ENCODE measurements at regions not wholly inside any gene's neighbourhood (a gene's known extent, or its start where the extent isn't known, plus 50 kb on each side); places are given as distances from the start of the nearest gene placed in this dataset.
A peak's percentile ranks its signal among the peaks of the same experiment; 100 is the strongest.

DNA sequence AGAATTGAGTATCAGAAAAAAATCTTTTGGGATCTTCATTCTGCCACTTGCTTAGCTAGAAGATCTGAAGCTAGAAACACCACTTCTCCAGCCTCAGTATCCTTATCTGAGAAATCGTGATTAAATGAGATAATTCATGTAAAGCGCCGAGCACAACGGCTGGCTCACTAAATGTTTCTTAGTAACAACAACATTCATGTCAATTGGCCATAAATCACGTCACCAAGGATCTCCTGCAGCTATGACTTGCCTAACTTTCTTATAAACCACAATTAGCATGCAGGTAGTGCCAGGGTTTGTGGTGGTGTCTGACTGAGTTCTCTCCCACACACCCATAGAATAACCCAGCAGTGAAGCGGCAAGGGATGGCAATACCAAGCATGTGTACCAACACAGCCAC is 501.3 kb downstream of the EFNB2 start:
- TF ChIP-seq, protein P1, sequence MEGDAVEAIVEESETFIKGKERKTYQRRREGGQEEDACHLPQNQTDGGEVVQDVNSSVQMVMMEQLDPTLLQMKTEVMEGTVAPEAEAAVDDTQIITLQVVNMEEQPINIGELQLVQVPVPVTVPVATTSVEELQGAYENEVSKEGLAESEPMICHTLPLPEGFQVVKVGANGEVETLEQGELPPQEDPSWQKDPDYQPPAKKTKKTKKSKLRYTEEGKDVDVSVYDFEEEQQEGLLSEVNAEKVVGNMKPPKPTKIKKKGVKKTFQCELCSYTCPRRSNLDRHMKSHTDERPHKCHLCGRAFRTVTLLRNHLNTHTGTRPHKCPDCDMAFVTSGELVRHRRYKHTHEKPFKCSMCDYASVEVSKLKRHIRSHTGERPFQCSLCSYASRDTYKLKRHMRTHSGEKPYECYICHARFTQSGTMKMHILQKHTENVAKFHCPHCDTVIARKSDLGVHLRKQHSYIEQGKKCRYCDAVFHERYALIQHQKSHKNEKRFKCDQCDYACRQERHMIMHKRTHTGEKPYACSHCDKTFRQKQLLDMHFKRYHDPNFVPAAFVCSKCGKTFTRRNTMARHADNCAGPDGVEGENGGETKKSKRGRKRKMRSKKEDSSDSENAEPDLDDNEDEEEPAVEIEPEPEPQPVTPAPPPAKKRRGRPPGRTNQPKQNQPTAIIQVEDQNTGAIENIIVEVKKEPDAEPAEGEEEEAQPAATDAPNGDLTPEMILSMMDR (IDR thresholded peaks at IDR 0.05; ENCODE audit: extremely low read depth, low read depth, low read length): no peak
- H3K36me3 ChIP-seq (ENCODE audit: insufficient read depth, low read length): no peaks in the 10 kb centered on the region
- H3K4me3 ChIP-seq (ENCODE audit: insufficient read depth, low read length): no peak overlapping the region
- H3K9me3 ChIP-seq (ENCODE audit: low read depth, low read length): no peaks in the 10 kb centered on the region
- no peaks in the 10 kb centered on the region for H4K20me1 ChIP-seq (ENCODE audit: insufficient read depth, low read length)
- no peak overlapping the region for H3K27ac ChIP-seq (ENCODE audit: low read depth, low read length)
- DNase-seq (ENCODE audit: insufficient read length, low spot score, missing footprints): no peak
- no peaks in the 10 kb centered on the region for H3K79me2 ChIP-seq (ENCODE audit: insufficient read depth, low read length)
- peaks cover 9% of the 10 kb centered on the region for H3K4me1 ChIP-seq (ENCODE audit: insufficient read depth, low read length)
- peak overlapping the region; percentile 6 for H3K4me2 ChIP-seq (ENCODE audit: insufficient read depth, low read length)
- H2AFZ ChIP-seq (ENCODE audit: low read length): no peak overlapping the region
- no peaks in the 10 kb centered on the region for H3K27me3 ChIP-seq (ENCODE audit: insufficient read depth, low read length)

DNA sequence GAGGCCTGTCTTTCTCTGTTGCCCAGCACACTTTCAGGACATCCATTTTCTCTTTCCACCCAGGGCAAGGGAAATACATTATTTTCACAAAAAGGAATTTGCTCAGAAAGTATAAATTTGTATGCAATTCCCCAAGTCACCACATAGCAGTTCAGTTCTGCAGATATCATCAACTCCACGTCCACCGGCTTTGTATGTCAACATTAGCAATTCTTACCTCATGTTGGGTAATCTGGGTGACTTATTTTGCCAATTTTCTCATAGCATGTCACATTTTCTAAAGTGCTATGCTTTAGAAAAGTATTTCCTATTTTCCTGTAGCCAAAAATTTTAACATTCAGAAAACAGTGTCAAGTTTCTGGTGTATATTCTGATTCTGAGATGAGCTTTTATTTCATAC is 501.8 kb downstream of the EFNB2 start:
- no peak for DNase-seq (ENCODE audit: insufficient read length, low spot score, missing footprints)
- Histone ChIP-seq H3K79me2 (ENCODE audit: insufficient read depth, low read length) (no peaks in the 10 kb centered on the region), H3K4me3 (ENCODE audit: insufficient read depth, low read length) (no peak overlapping the region), H2AFZ (ENCODE audit: low read length) (peak overlapping the region; percentile 49), H4K20me1 (ENCODE audit: insufficient read depth, low read length) (no peaks in the 10 kb centered on the region), H3K9me3 (ENCODE audit: low read depth, low read length) (no peaks in the 10 kb centered on the region), H3K4me1 (ENCODE audit: insufficient read depth, low read length) (peaks cover 4% of the 10 kb centered on the region), H3K4me2 (ENCODE audit: insufficient read depth, low read length) (peak overlapping the region; percentile 6), H3K27me3 (ENCODE audit: insufficient read depth, low read length) (no peaks in the 10 kb centered on the region), H3K36me3 (ENCODE audit: insufficient read depth, low read length) (no peaks in the 10 kb centered on the region), H3K27ac (ENCODE audit: low read depth, low read length) (no peak overlapping the region)
- TF ChIP-seq, protein P1 (IDR thresholded peaks at IDR 0.05; ENCODE audit: extremely low read depth, low read depth, low read length): peak; percentile 52

DNA sequence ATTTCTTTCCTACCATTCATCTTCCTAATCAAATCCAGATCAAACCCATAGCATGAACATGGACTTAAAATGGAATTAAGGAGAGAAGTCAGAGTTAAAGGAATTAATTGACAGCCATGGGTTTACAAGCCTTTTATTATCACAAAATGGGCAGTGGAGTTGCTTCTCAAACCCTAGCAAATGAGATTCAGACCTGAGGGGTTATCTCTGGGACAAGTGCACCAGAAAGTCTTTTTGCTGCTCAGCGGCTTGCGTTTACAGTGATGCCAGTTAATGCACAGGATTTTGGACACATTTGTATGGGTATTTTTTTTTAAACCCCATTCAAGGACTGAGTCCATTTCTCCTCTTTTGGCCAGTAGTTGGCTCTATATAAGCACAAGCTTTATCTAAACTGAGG is 503.0 kb downstream of the EFNB2 start:
- no peaks in the 10 kb centered on the region for H3K27me3 ChIP-seq (ENCODE audit: insufficient read depth, low read length)
- H3K4me3 ChIP-seq (ENCODE audit: insufficient read depth, low read length): no peak overlapping the region
- no peaks in the 10 kb centered on the region for H3K4me1 ChIP-seq (ENCODE audit: insufficient read depth, low read length)
- no peaks in the 10 kb centered on the region for H3K36me3 ChIP-seq (ENCODE audit: insufficient read depth, low read length)
- DNase-seq (ENCODE audit: insufficient read length, low spot score, missing footprints): no peak
- H2AFZ ChIP-seq (ENCODE audit: low read length): no peak overlapping the region
- no peak overlapping the region for H3K27ac ChIP-seq (ENCODE audit: low read depth, low read length)
- H4K20me1 ChIP-seq (ENCODE audit: insufficient read depth, low read length): no peaks in the 10 kb centered on the region
- no peaks in the 10 kb centered on the region for H3K79me2 ChIP-seq (ENCODE audit: insufficient read depth, low read length)
- TF ChIP-seq, protein P1 (IDR thresholded peaks at IDR 0.05; ENCODE audit: extremely low read depth, low read depth, low read length): no peak
- no peak overlapping the region for H3K4me2 ChIP-seq (ENCODE audit: insufficient read depth, low read length)
- no peaks in the 10 kb centered on the region for H3K9me3 ChIP-seq (ENCODE audit: low read depth, low read length)

DNA sequence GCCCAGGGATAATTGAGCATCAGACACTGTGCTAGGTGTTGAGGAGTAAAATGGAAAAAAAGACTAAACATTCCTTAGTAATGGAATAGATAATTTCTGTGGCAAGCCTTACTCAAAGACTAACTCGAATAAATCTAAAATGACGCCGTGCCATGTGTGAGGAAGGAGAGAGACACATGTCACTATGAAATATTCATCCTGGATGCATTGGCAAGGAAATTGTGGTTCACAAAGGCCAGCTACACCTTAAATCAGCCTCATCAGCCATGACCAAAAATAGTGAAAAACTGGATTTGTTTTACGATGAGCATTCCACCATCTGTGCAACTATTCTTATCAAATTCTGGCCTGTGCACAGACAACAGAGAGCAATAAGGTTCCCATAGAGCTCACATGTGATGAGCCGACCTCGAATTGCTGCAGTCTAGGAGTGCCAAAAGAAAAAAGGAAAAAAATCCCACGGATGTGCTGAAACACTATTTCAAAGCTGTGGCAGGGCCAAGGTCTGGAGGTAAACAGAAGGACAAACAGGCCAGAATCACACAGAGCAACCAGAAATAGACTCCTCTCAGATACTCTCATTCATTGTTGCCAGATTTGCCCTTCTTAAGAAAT is 505.7 kb downstream of the EFNB2 start:
- Histone ChIP-seq H4K20me1 (ENCODE audit: insufficient read depth, low read length) (no peaks in the 10 kb centered on the region), H3K36me3 (ENCODE audit: insufficient read depth, low read length) (no peaks in the 10 kb centered on the region), H2AFZ (ENCODE audit: low read length) (no peak overlapping the region), H3K27me3 (ENCODE audit: insufficient read depth, low read length) (no peaks in the 10 kb centered on the region), H3K4me3 (ENCODE audit: insufficient read depth, low read length) (no peak overlapping the region), H3K4me2 (ENCODE audit: insufficient read depth, low read length) (no peak overlapping the region), H3K27ac (ENCODE audit: low read depth, low read length) (no peak overlapping the region), H3K4me1 (ENCODE audit: insufficient read depth, low read length) (no peaks in the 10 kb centered on the region), H3K9me3 (ENCODE audit: low read depth, low read length) (no peaks in the 10 kb centered on the region), H3K79me2 (ENCODE audit: insufficient read depth, low read length) (no peaks in the 10 kb centered on the region)
- DNase-seq (ENCODE audit: insufficient read length, low spot score, missing footprints): no peak
- TF ChIP-seq, protein P1 (IDR thresholded peaks at IDR 0.05; ENCODE audit: extremely low read depth, low read depth, low read length): no peak

Data from osteoblast (primary cell).